ENCODE measurements at regions not wholly inside any gene's neighbourhood (a gene's known extent, or its start where the extent isn't known, plus 50 kb on each side); places are given as distances from the start of the nearest gene placed in this dataset.

DNA sequence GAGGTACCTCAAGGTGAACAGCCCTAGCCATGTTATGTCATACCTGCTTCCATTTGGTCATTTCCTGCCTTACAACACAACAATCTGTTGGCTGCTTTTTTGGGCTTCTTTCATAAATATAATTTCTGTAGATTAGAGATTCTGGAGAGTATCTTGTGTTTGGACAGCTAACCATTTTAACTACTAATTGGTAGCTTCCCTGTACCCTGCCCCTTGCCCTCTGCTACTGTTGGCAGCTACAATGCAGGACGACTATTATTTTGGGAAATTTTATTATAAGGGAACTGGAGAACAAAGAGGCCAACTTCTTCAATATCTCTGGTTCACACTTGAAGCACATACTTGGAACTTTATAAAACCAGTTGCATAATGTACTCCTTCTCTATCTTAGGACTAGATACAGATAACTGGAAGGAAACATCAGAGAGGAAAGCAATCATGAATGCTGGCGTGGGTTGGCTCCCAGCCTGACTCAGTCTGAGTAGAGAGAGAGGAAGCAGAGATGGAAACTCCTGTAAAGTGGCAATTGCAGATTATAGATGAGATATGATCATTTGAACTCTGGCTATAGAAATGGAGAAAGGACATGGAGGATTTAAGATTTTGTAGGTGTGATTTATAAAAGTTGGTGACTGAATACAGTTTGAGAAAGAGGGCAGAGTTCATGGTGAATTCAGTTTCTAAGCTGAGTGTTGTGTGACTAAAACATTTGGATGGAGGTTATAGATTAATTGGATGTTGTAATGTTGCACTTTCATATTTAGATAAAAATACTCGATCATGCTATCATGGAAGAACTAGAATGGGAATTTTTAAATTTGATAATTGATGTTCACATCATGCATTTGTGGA is 74.5 kb downstream of the MDH1 start:
- Histone ChIP-seq H3K9me3 (ENCODE audit: low read depth) (no peaks in the 10 kb centered on the region), H3K4me2 (ENCODE audit: unreplicated experiment) (peak overlapping the region; percentile 22), H3K27ac (no peak overlapping the region), H3K36me3 (ENCODE audit: low read depth) (no peaks in the 10 kb centered on the region), H2AFZ (no peak overlapping the region), H3F3A (ENCODE audit: insufficient read depth) (peaks cover 65% of the 10 kb centered on the region), H3K4me1 (ENCODE audit: insufficient read depth) (peaks cover 76% of the 10 kb centered on the region), H3K4me3 (no peak overlapping the region), H3K9ac (no peak overlapping the region), H4K20me1 (ENCODE audit: insufficient read depth) (no peaks in the 10 kb centered on the region), H3K9me2 (ENCODE audit: insufficient read depth) (no peaks in the 10 kb centered on the region), H3K27me3 (replicated peaks; ENCODE audit: insufficient read depth) (no peaks in the 10 kb centered on the region), H3K79me2 (ENCODE audit: insufficient read depth) (no peaks in the 10 kb centered on the region)
- TF ChIP-seq EZH2phosphoT487 (IDR thresholded peaks at IDR 0.05; ENCODE audit: insufficient read depth, low read depth) (no peak), EZH2 (IDR thresholded peaks at IDR 0.05; ENCODE audit: insufficient read depth, poor library complexity, severe bottlenecking) (no peak)
- in situ Hi-C loops (cut with MboI) = no loop called here
- 51 to 62% methylated on average over 3 of the region's 3 CpGs for WGBS, 2 experiments (ENCODE audit: low coverage in 1 of 2, low lambda C conversion rate in 2 of 2, missing lambda C conversion rate in 2 of 2)
- peak; percentile 34 for DNase-seq

GRCh38 chr2:63665091-63665490 is 76.3 kb downstream of the MDH1 start:
- in situ Hi-C loops (cut with MboI) = no loop called here
- Histone ChIP-seq H3K36me3 (ENCODE audit: low read depth) (no peaks in the 10 kb centered on the region), H3K4me3 (no peak overlapping the region), H4K20me1 (ENCODE audit: insufficient read depth) (no peaks in the 10 kb centered on the region), H3K27me3 (replicated peaks; ENCODE audit: insufficient read depth) (no peaks in the 10 kb centered on the region), H3K79me2 (ENCODE audit: insufficient read depth) (no peaks in the 10 kb centered on the region), H3K9ac (peak overlapping the region; percentile 19; the same call in 1 of the 2 replicates), H3K9me3 (ENCODE audit: low read depth) (no peaks in the 10 kb centered on the region), H3K9me2 (ENCODE audit: insufficient read depth) (no peaks in the 10 kb centered on the region), H3K4me1 (ENCODE audit: insufficient read depth) (peaks cover 58% of the 10 kb centered on the region), H3F3A (ENCODE audit: insufficient read depth) (peaks cover 63% of the 10 kb centered on the region), H2AFZ (no peak overlapping the region), H3K4me2 (ENCODE audit: unreplicated experiment) (peak overlapping the region; percentile 74), H3K27ac (peak overlapping the region; percentile 84)
- WGBS, 2 experiments (ENCODE audit: low coverage in 1 of 2, low lambda C conversion rate in 2 of 2, missing lambda C conversion rate in 2 of 2) = 8 to 17% methylated on average over 2 of the region's 2 CpGs
- peak; percentile 37 for DNase-seq
- TF ChIP-seq EZH2phosphoT487 (IDR thresholded peaks at IDR 0.05; ENCODE audit: insufficient read depth, low read depth) = no peak
- no peak for TF ChIP-seq EZH2 (IDR thresholded peaks at IDR 0.05; ENCODE audit: insufficient read depth, poor library complexity, severe bottlenecking)

DNA sequence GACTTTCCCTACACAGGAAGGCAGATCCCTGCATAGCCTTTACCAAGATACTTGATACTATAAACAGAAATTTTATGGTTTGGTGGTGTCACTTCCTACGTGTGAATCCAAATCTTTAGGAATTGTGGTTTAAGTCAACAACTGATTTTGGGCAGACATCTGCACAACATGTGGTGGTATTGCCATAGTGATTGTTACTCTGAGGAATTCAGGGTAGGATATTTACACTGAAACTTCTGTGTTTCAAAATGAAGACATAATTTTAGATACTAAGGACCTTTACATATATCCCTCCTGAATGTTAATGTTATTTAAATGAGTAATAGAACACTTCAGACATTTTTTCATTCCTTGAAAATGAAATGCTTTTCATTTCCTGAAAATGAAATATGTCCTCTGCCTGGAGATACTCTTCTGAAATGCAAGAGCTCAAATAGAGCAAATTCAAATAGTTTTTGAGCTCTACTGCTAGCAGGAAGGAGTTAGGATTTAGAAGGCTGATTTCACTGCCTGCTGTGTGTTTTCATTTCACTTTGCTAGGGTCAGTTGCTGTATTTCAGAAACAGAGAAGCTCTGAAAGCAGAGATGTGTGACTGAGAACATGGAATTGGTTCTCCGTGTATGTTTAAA is 77.2 kb downstream of the MDH1 start:
- Histone ChIP-seq H4K20me1 (ENCODE audit: insufficient read depth) (no peaks in the 10 kb centered on the region), H3K4me2 (ENCODE audit: unreplicated experiment) (peak overlapping the region; percentile 74), H3K79me2 (ENCODE audit: insufficient read depth) (no peaks in the 10 kb centered on the region), H3K9me2 (ENCODE audit: insufficient read depth) (no peaks in the 10 kb centered on the region), H3K27me3 (replicated peaks; ENCODE audit: insufficient read depth) (no peaks in the 10 kb centered on the region), H3F3A (ENCODE audit: insufficient read depth) (peaks cover 58% of the 10 kb centered on the region), H2AFZ (peak overlapping the region; percentile 50), H3K9me3 (ENCODE audit: low read depth) (no peaks in the 10 kb centered on the region), H3K36me3 (ENCODE audit: low read depth) (no peaks in the 10 kb centered on the region), H3K4me3 (peak overlapping the region; percentile 35), H3K27ac (peak overlapping the region; percentile 84), H3K9ac (peak overlapping the region; percentile 68), H3K4me1 (ENCODE audit: insufficient read depth) (peaks cover 49% of the 10 kb centered on the region)
- DNase-seq = peak; percentile 86
- TF ChIP-seq EZH2 (IDR thresholded peaks at IDR 0.05; ENCODE audit: insufficient read depth, poor library complexity, severe bottlenecking) = no peak
- no peak for TF ChIP-seq EZH2phosphoT487 (IDR thresholded peaks at IDR 0.05; ENCODE audit: insufficient read depth, low read depth)
- in situ Hi-C loops (cut with MboI) = no loop called here
- WGBS, 2 experiments (ENCODE audit: low coverage in 1 of 2, low lambda C conversion rate in 2 of 2, missing lambda C conversion rate in 2 of 2) = 7 to 12% methylated on average over 2 of the region's 2 CpGs

GRCh38 chr2:63667132-63667700 is 78.5 kb downstream of the MDH1 start:
- Histone ChIP-seq H3F3A (ENCODE audit: insufficient read depth) (peaks cover 47% of the 10 kb centered on the region), H3K79me2 (ENCODE audit: insufficient read depth) (no peaks in the 10 kb centered on the region), H2AFZ (no peak overlapping the region; the same call in 1 of the 2 replicates), H3K27ac (no peak overlapping the region), H3K4me2 (ENCODE audit: unreplicated experiment) (no peak overlapping the region), H3K4me1 (ENCODE audit: insufficient read depth) (peaks cover 38% of the 10 kb centered on the region), H3K9ac (no peak overlapping the region), H3K36me3 (ENCODE audit: low read depth) (no peaks in the 10 kb centered on the region), H3K9me2 (ENCODE audit: insufficient read depth) (no peaks in the 10 kb centered on the region), H3K9me3 (ENCODE audit: low read depth) (no peaks in the 10 kb centered on the region), H3K27me3 (replicated peaks; ENCODE audit: insufficient read depth) (no peaks in the 10 kb centered on the region), H4K20me1 (ENCODE audit: insufficient read depth) (no peaks in the 10 kb centered on the region), H3K4me3 (no peak overlapping the region)
- TF ChIP-seq EZH2 (IDR thresholded peaks at IDR 0.05; ENCODE audit: insufficient read depth, poor library complexity, severe bottlenecking) (no peak), EZH2phosphoT487 (IDR thresholded peaks at IDR 0.05; ENCODE audit: insufficient read depth, low read depth) (no peak)
- in situ Hi-C loops (cut with MboI) = no loop called here
- DNase-seq = peak; percentile 30
- 53 to 60% methylated on average over 3 of the region's 3 CpGs for WGBS, 2 experiments (ENCODE audit: low coverage in 1 of 2, low lambda C conversion rate in 2 of 2, missing lambda C conversion rate in 2 of 2)

All from GM23248 (cell line).